Lower lobe of right lung (tissue), 2 donors: ENCODE measurements at regions not wholly inside any gene's neighbourhood (a gene's known extent, or its start where the extent isn't known, plus 50 kb on each side); places are given as distances from the start of the nearest gene placed in this dataset.
"Not testable (repeated sequence)": the region's sequence is repeated elsewhere in the genome, so short reads cannot be mapped to it uniquely, and the experiment has no call there.

Source experiments
- ATAC-seq, 2 donors: fragments of 200-7000 bp; cut with Tn5 transposase; one replicate each; pipeline ENCODE4 v1.9.1; 2020 to 2022; ENCODE audit warnings: mild to moderate bottlenecking in 2 of 2, moderate library complexity in 2 of 2
- DNase-seq: peaks from one replicate; pipeline ENCODE4 v3.0.0-alpha.2; 2020
- H3K27ac ChIP-seq: fragments of 200-600 bp; one replicate; pipeline ENCODE4 v1.8.0; 2022
- H3K27me3 ChIP-seq: fragments of 200-600 bp; one replicate; pipeline ENCODE4 v1.8.0; 2022; ENCODE audit warnings: low read depth
- H3K36me3 ChIP-seq: fragments of 200-600 bp; one replicate; pipeline ENCODE4 v1.8.0; 2022; ENCODE audit warnings: mild to moderate bottlenecking
- H3K4me1 ChIP-seq: fragments of 200-600 bp; one replicate; pipeline ENCODE4 v1.8.0; 2022
- H3K4me3 ChIP-seq: fragments of 200-600 bp; one replicate; pipeline ENCODE4 v1.8.0; 2022; ENCODE audit warnings: mild to moderate bottlenecking
- H3K9me3 ChIP-seq: fragments of 200-600 bp; one replicate; pipeline ENCODE4 v1.8.0; 2022
- CTCF ChIP-seq: fragments of 200-600 bp; IDR thresholded peaks from one replicate; pipeline ENCODE4 v1.8.0; 2022; ENCODE audit warnings: antibody characterized with exemption, mild to moderate bottlenecking
- intact Hi-C: fragments of 100-400 bp; cut with DNase I; formaldehyde crosslinking; loops from one replicate; pipeline ENCODE4 v1.11.0; 2022
- donor health status: DM: no; HTN: yes; CAD: no; lungs with severe emphysema.

GRCh38 chr1:116842654-116843053, 67.1 kb upstream of the PTGFRN start:
- intact Hi-C loops = no loop called here
- Histone ChIP-seq H3K36me3 (no peaks in the 10 kb centered on the region), H3K4me1 (no peaks in the 10 kb centered on the region), H3K27me3 (no peaks in the 10 kb centered on the region), H3K4me3 (no peak overlapping the region), H3K9me3 (no peaks in the 10 kb centered on the region), H3K27ac (no peak overlapping the region)
- no peak for TF ChIP-seq CTCF
- ATAC-seq = no peak
- DNase-seq = no peak

- ATAC-seq = no peak
- H3K27me3 ChIP-seq = no peaks in the 10 kb centered on the region
- no peaks in the 10 kb centered on the region for H3K4me1 ChIP-seq
- no peaks in the 10 kb centered on the region for H3K36me3 ChIP-seq
- no peak for DNase-seq
- no peak for TF ChIP-seq CTCF
- no peak overlapping the region for H3K27ac ChIP-seq
- intact Hi-C loops = no loop called here
- no peaks in the 10 kb centered on the region for H3K9me3 ChIP-seq
- H3K4me3 ChIP-seq = no peak overlapping the region
These were observed 64.9 kb upstream of the PTGFRN start for GRCh38 chr1:116844775-116845174.

GRCh38 chr1:116847190-116847589, 62.5 kb upstream of the PTGFRN start:
- Histone ChIP-seq H3K27me3 (no peaks in the 10 kb centered on the region), H3K9me3 (no peaks in the 10 kb centered on the region), H3K36me3 (no peaks in the 10 kb centered on the region), H3K27ac (no peak overlapping the region), H3K4me3 (no peak overlapping the region), H3K4me1 (no peaks in the 10 kb centered on the region)
- no peak for DNase-seq
- intact Hi-C loops = no loop called here
- ATAC-seq = no peak
- no peak for TF ChIP-seq CTCF

- no peak for ATAC-seq
- Histone ChIP-seq H3K9me3 (no peaks in the 10 kb centered on the region), H3K27me3 (no peaks in the 10 kb centered on the region), H3K36me3 (no peaks in the 10 kb centered on the region), H3K4me1 (no peaks in the 10 kb centered on the region), H3K27ac (no peak overlapping the region), H3K4me3 (no peak overlapping the region)
- no peak for DNase-seq
- TF ChIP-seq CTCF = no peak
- intact Hi-C loops = no loop called here
These were observed 61.8 kb upstream of the PTGFRN start for GRCh38 chr1:116847688-116848531.

- no peak overlapping the region for H3K27ac ChIP-seq
- no peak for ATAC-seq
- intact Hi-C loops = no loop called here
- no peaks in the 10 kb centered on the region for H3K9me3 ChIP-seq
- peaks cover 13% of the 10 kb centered on the region for H3K4me1 ChIP-seq
- no peak for TF ChIP-seq CTCF
- H3K27me3 ChIP-seq = no peaks in the 10 kb centered on the region
- H3K4me3 ChIP-seq = no peak overlapping the region
- no peaks in the 10 kb centered on the region for H3K36me3 ChIP-seq
- no peak for DNase-seq
These were observed 59.3 kb upstream of the PTGFRN start for GRCh38 chr1:116850436-116850835.

- DNase-seq, ATAC-seq, H3K4me3 ChIP-seq, H3K27me3 ChIP-seq, H3K27ac ChIP-seq, intact Hi-C loops, H3K9me3 ChIP-seq, H3K36me3 ChIP-seq: not testable (repeated sequence)
- H3K4me1 ChIP-seq = peaks cover 18% of the 10 kb centered on the region
These were observed 58.5 kb upstream of the PTGFRN start for GRCh38 chr1:116851189-116851588.
